HUES64 (cell line): ENCODE measurements at regions not wholly inside any gene's neighbourhood (a gene's known extent, or its start where the extent isn't known, plus 50 kb on each side); places are given as distances from the start of the nearest gene placed in this dataset.

Experiments used
- H3K27ac ChIP-seq: 2 replicates; pipeline ENCODE4 v1.7.0; 2013; ENCODE audit warnings: low read depth, low read length, inconsistent platforms
- H3K27me3 ChIP-seq: 2 replicates; pipeline ENCODE4 v1.6.1; 2013; ENCODE audit warnings: mild to moderate bottlenecking, low read length; ENCODE audit not compliant: insufficient read depth
- H3K36me3 ChIP-seq: 2 replicates; pipeline ENCODE4 v1.6.1; 2013; ENCODE audit warnings: mild to moderate bottlenecking, low read length; ENCODE audit not compliant: insufficient read depth
- H3K4me1 ChIP-seq: 2 replicates; pipeline ENCODE4 v1.6.1; 2013; ENCODE audit warnings: mild to moderate bottlenecking, low read length, moderate library complexity; ENCODE audit not compliant: insufficient read depth
- H3K4me3 ChIP-seq: 2 replicates; pipeline ENCODE4 v1.5.1; 2013; ENCODE audit warnings: mild to moderate bottlenecking, low read length, moderate library complexity
- H3K9ac ChIP-seq: 2 replicates; pipeline ENCODE4 v1.6.1; 2013; ENCODE audit warnings: mild to moderate bottlenecking, low read depth, low read length
- H3K9me3 ChIP-seq: 2 replicates; pipeline ENCODE4 v1.6.1; 2013; ENCODE audit warnings: low read depth, low read length; ENCODE audit not compliant: insufficient read depth
- WGBS: fragments of 150-250, 120-280 bp; methylation state at CpG from one replicate; pipeline ENCODE4 v1.1.7; 2013; ENCODE audit warnings: missing lambda C conversion rate; 5-methylcytosine and 5-hydroxymethylcytosine counted together

- Histone ChIP-seq H3K9ac (no peak overlapping the region), H3K27ac (no peak overlapping the region), H3K27me3 (no peaks in the 10 kb centered on the region), H3K36me3 (no peaks in the 10 kb centered on the region), H3K4me1 (no peaks in the 10 kb centered on the region), H3K4me3 (no peak overlapping the region), H3K9me3 (no peaks in the 10 kb centered on the region)
- 94% methylated on average over 1 of the region's 2 CpGs for WGBS
These were observed 120.3 kb upstream of the SLC38A4 start for GRCh38 chr12:46946137-46946536.

DNA sequence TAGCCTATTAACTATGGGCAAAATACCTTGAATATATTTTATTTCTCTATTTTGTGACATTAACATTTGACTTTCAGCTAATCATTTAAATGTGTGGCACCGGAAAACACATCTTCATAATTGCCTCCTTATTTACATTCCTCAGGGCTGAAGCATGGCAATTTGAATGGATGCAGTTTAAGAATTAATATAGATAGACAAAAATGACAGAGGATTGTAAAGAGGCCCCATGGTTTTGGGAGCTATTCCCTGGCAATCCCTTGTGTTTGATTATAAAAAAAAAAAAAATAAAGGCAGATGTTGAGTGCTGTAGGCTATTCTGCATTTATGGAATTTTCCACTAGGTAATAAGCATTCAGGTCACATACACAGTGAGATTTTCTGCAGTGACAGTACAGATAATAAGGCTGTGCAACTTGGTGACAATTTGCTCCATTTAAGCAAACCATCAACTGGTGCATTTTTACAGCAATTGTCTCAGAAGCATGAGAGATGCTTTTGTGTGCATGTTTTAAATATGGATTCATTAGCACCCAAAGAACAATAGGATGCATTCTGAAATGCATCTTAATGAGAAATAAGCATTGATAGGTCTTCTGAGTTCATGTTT, 123.2 kb upstream of the SLC38A4 start:
- Histone ChIP-seq H3K27ac (no peak overlapping the region), H3K9me3 (no peaks in the 10 kb centered on the region), H3K27me3 (no peaks in the 10 kb centered on the region), H3K36me3 (no peaks in the 10 kb centered on the region), H3K4me3 (no peak overlapping the region), H3K4me1 (no peaks in the 10 kb centered on the region), H3K9ac (no peak overlapping the region)
- WGBS: no CpG with 5 or more reads among the region's 1 CpG

GRCh38 chr12:46950094-46950493, 124.3 kb upstream of the SLC38A4 start:
- H3K9me3 ChIP-seq: no peaks in the 10 kb centered on the region

GRCh38 chr12:46952880-46953483, 126.4 kb upstream of the PCED1B start:
- Histone ChIP-seq H3K9me3 (no peaks in the 10 kb centered on the region), H3K27ac (no peak overlapping the region), H3K9ac (no peak overlapping the region), H3K27me3 (no peaks in the 10 kb centered on the region), H3K4me3 (no peak overlapping the region), H3K4me1 (no peaks in the 10 kb centered on the region), H3K36me3 (no peaks in the 10 kb centered on the region)
- WGBS: 75% methylated on average over 1 of the region's 1 CpG

More at GRCh38 chr12:46950094-46950493, 124.3 kb upstream of the SLC38A4 start:
- H3K4me3 ChIP-seq: no peak overlapping the region
- no peak overlapping the region for H3K9ac ChIP-seq
- 98% methylated on average over 2 of the region's 3 CpGs for WGBS
- H3K27ac ChIP-seq: no peak overlapping the region
- no peaks in the 10 kb centered on the region for H3K4me1 ChIP-seq
- H3K36me3 ChIP-seq: no peaks in the 10 kb centered on the region
- no peaks in the 10 kb centered on the region for H3K27me3 ChIP-seq

GRCh38 chr12:46956451-46957035, 122.9 kb upstream of the PCED1B start:
- no peak overlapping the region for H3K27ac ChIP-seq
- peaks cover 9% of the 10 kb centered on the region; the same call in 1 of the 2 replicates for H3K4me1 ChIP-seq
- WGBS: 71% methylated on average over 4 of the region's 5 CpGs
- no peaks in the 10 kb centered on the region for H3K27me3 ChIP-seq
- no peaks in the 10 kb centered on the region for H3K36me3 ChIP-seq
- H3K9me3 ChIP-seq: no peaks in the 10 kb centered on the region
- no peak overlapping the region for H3K4me3 ChIP-seq
- no peak overlapping the region for H3K9ac ChIP-seq

GRCh38 chr12:46958053-46958452, 121.4 kb upstream of the PCED1B start:
- H3K36me3 ChIP-seq: no peaks in the 10 kb centered on the region
- H3K27me3 ChIP-seq: no peaks in the 10 kb centered on the region
- peaks cover 9% of the 10 kb centered on the region; the same call in 1 of the 2 replicates for H3K4me1 ChIP-seq
- H3K27ac ChIP-seq: no peak overlapping the region
- no peaks in the 10 kb centered on the region for H3K9me3 ChIP-seq
- no peak overlapping the region for H3K4me3 ChIP-seq
- 88% methylated on average over 3 of the region's 3 CpGs for WGBS
- no peak overlapping the region for H3K9ac ChIP-seq

DNA sequence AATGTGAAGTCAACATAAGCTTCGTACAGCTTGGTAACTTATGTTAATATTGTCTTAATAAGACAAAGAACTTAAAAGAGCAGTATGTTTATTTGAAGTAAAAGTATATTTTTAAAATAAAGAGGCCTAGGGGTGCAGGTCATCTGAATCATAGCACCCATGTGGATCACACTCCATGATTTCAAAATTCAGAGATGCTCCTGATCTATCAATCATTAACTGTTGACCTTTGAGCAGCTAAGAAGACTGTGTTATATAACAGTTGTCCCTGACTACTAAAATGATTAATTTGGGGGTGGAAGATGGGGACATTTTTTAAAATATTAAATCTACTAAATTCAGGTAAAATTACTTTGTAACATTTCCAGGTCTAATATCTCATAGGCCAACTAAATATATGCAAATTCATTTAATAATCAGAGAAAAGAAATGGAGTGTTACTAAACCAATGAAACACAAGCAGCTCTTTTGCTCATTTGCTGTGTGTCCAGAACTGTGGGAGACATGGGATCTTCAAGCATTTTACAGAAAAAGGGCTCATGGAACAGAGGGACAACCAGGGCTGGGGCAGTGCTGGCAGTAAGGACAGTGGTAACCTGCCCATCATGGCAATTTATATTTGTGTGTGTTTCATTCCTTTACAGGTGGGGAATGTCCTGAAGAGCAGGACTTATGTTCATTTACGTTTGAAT, 120.7 kb upstream of the PCED1B start:
- Histone ChIP-seq H3K9ac (no peak overlapping the region), H3K4me3 (no peak overlapping the region), H3K36me3 (no peaks in the 10 kb centered on the region), H3K27ac (no peak overlapping the region), H3K27me3 (no peaks in the 10 kb centered on the region), H3K4me1 (peaks cover 9% of the 10 kb centered on the region; the same call in 1 of the 2 replicates), H3K9me3 (no peaks in the 10 kb centered on the region)
- WGBS: 100% methylated on average over 1 of the region's 2 CpGs

DNA sequence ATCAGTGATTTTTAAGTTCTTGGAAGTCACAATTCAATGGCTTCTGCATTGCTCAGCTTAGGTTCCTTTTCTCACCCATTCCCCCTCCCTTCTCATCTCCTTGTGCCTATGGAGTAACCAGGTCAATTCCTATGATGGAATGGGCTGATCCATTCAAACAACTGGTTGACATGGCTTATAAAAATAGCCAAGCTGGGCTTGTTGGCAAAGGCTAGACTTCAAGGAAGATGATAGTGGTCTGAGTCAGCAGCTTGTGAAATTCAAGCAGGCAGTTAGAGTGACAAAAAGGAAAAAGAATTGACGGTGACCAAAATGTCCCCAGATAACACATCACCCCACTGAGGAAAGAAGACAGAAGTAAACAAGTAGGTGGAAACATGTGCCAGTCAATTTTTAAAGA, 119.9 kb upstream of the PCED1B start:
- Histone ChIP-seq H3K27ac (no peak overlapping the region), H3K9ac (no peak overlapping the region)
- no CpG with 5 or more reads among the region's 1 CpG for WGBS

GRCh38 chr12:46960681-46961080, 118.7 kb upstream of the PCED1B start:
- Histone ChIP-seq H3K27ac (no peak overlapping the region), H3K9me3 (no peaks in the 10 kb centered on the region), H3K4me3 (no peak overlapping the region), H3K9ac (no peak overlapping the region), H3K36me3 (no peaks in the 10 kb centered on the region), H3K4me1 (peaks cover 27% of the 10 kb centered on the region), H3K27me3 (no peaks in the 10 kb centered on the region)
- 93% methylated on average over 4 of the region's 4 CpGs for WGBS

More for the DNA sequence above, 119.9 kb upstream of the PCED1B start:
- H3K4me1 ChIP-seq: peaks cover 16% of the 10 kb centered on the region
- no peak overlapping the region for H3K4me3 ChIP-seq
- H3K27me3 ChIP-seq: no peaks in the 10 kb centered on the region
- no peaks in the 10 kb centered on the region for H3K36me3 ChIP-seq
- no peaks in the 10 kb centered on the region for H3K9me3 ChIP-seq

GRCh38 chr12:46963191-46963590, 116.2 kb upstream of the PCED1B start:
- 93% methylated on average over 1 of the region's 1 CpG for WGBS
- H3K4me3 ChIP-seq: no peak overlapping the region
- no peaks in the 10 kb centered on the region for H3K9me3 ChIP-seq
- H3K9ac ChIP-seq: no peak overlapping the region
- H3K27me3 ChIP-seq: no peaks in the 10 kb centered on the region
- no peaks in the 10 kb centered on the region for H3K36me3 ChIP-seq
- H3K4me1 ChIP-seq: peaks cover 30% of the 10 kb centered on the region
- H3K27ac ChIP-seq: no peak overlapping the region
